H1 (cell line): ENCODE measurements at regions not wholly inside any gene's neighbourhood (a gene's known extent, or its start where the extent isn't known, plus 50 kb on each side); places are given as distances from the start of the nearest gene placed in this dataset.

Experiments
- CTCF ChIA-PET: fragments of 300-600 bp; sonication (Branson Sonifier 250); formaldehyde crosslinking; loops from one replicate; lab custom pipeline; 2021; ENCODE audit not compliant: partially characterized antibody; lab: Charles Lee
- POLR2A ChIA-PET: fragments of 300-600 bp; sonication (Branson Sonifier 250); formaldehyde crosslinking; loops from one replicate; lab custom pipeline; 2021; ENCODE audit warnings: inconsistent platforms; ENCODE audit not compliant: partially characterized antibody; lab: Charles Lee
- DNase-seq, 2 experiments: peaks; one replicate each; pipeline versions ENCODE4 v3.0.0 to v3.0.0-alpha.2; 2010 to 2022; ENCODE audit warnings: low spot score in 2 of 2, low read depth in 1 of 2, mixed read lengths in 1 of 2
- FAIRE-seq: peaks from 2 replicates; lab custom pipeline; 2011; peaks lifted over from hg19 to GRCh38; lab: Jason Lieb, UNC
- H2AFZ ChIP-seq: 2 replicates; pipeline ENCODE4 v1.8.1; 2012; ENCODE audit warnings: low read length, inconsistent platforms
- H2AK5ac ChIP-seq: 2 replicates; pipeline ENCODE4 v1.6.1; 2013; ENCODE audit warnings: low read depth, low read length
- H2BK120ac ChIP-seq: replicated peaks from 2 replicates; pipeline ENCODE3; 2013; ENCODE audit warnings: low read depth, low read length, inconsistent platforms
- H2BK12ac ChIP-seq: 2 replicates; pipeline ENCODE4 v1.6.1; 2013; ENCODE audit warnings: low read depth, low read length
- H2BK15ac ChIP-seq: 2 replicates; pipeline ENCODE4 v1.6.1; 2013; ENCODE audit warnings: low read length
- H2BK20ac ChIP-seq: 2 replicates; pipeline ENCODE4 v1.6.1; 2013; ENCODE audit warnings: low read length
- H2BK5ac ChIP-seq: 2 replicates; pipeline ENCODE4 v1.6.1; 2013; ENCODE audit warnings: low read depth, low read length
- H3K14ac ChIP-seq: 2 replicates; pipeline ENCODE4 v1.6.1; 2013; ENCODE audit warnings: inconsistent platforms; ENCODE audit not compliant: insufficient read length
- H3K18ac ChIP-seq: 2 replicates; pipeline ENCODE4 v1.6.1; 2013; ENCODE audit warnings: low read length; ENCODE audit errors: extremely low read depth
- H3K23ac ChIP-seq: 2 replicates; pipeline ENCODE4 v1.6.1; 2013; ENCODE audit warnings: inconsistent platforms; ENCODE audit not compliant: insufficient read length
- H3K23me2 ChIP-seq: 2 replicates; pipeline ENCODE4 v1.6.1; 2013; ENCODE audit warnings: low read depth, low read length
- H3K27ac ChIP-seq: 2 replicates; pipeline ENCODE4 v1.6.1; 2011; ENCODE audit warnings: low read depth, low read length, inconsistent platforms
- H3K27me3 ChIP-seq, 4 experiments: replicated peaks in 1 of 4; 1 replicate in 1 of 4; 2 replicates in 3 of 4; pipeline versions ENCODE4 v1.6.1 to v1.8.1; 2011 to 2013; ENCODE audit warnings: low read length in 3 of 4, mild to moderate bottlenecking in 3 of 4, inconsistent platforms in 2 of 4, mixed read lengths in 2 of 4, moderate library complexity in 1 of 4; ENCODE audit not compliant: control insufficient read depth in 3 of 4, insufficient read depth in 3 of 4; ENCODE audit errors: extremely low read depth in 1 of 4
- H3K36me3 ChIP-seq, 4 experiments: 2 replicates each; pipeline versions ENCODE4 v1.6.1 to v1.8.1; 2011 to 2013; ENCODE audit warnings: mild to moderate bottlenecking in 4 of 4, low read length in 3 of 4, moderate library complexity in 2 of 4, control low read depth in 1 of 4, inconsistent platforms in 1 of 4; ENCODE audit not compliant: insufficient read depth in 4 of 4, control insufficient read depth in 2 of 4
- H3K4ac ChIP-seq: replicated peaks from 2 replicates; pipeline ENCODE3; 2013; ENCODE audit warnings: low read length, low read depth, mixed read lengths, inconsistent platforms; ENCODE audit not compliant: insufficient read length
- H3K4me1 ChIP-seq, 4 experiments: replicated peaks in 1 of 4; 1 replicate in 1 of 4; 2 replicates in 3 of 4; pipeline versions ENCODE4 v1.6.1 to v1.8.1; 2011 to 2013; ENCODE audit warnings: low read length in 3 of 4, inconsistent platforms in 2 of 4, mixed read lengths in 1 of 4; ENCODE audit not compliant: insufficient read depth in 4 of 4, control insufficient read depth in 3 of 4
- H3K4me2 ChIP-seq, 2 experiments: 2 replicates each; pipeline versions ENCODE4 v1.6.1 to v1.8.1; 2011 to 2013; ENCODE audit warnings: low read depth in 2 of 2, low read length in 2 of 2, control low read depth in 1 of 2, inconsistent platforms in 1 of 2, mild to moderate bottlenecking in 1 of 2; ENCODE audit not compliant: insufficient read depth in 1 of 2
- H3K4me3 ChIP-seq, 4 experiments: fragments of 200-600, 300-600 bp in 1 of 4; sonication (generic), shearing (Covaris generic), sonication (Bioruptor Twin) in 1 of 4; 2 replicates each; pipeline versions ENCODE4 v1.5.1 to v1.8.1; 2011 to 2016; ENCODE audit warnings: low read length in 4 of 4, low read depth in 3 of 4, control low read depth in 2 of 4, inconsistent platforms in 2 of 4, mild to moderate bottlenecking in 2 of 4, mixed read lengths in 1 of 4, moderate library complexity in 1 of 4; ENCODE audit not compliant: insufficient read depth in 2 of 4; ENCODE audit errors: extremely low read depth in 1 of 4
- H3K56ac ChIP-seq: replicated peaks from 2 replicates; pipeline ENCODE3; 2013; ENCODE audit warnings: low read depth, mild to moderate bottlenecking, mixed read lengths, low read length, inconsistent platforms; ENCODE audit not compliant: insufficient read length
- H3K79me1 ChIP-seq: 2 replicates; pipeline ENCODE4 v1.6.1; 2013; ENCODE audit warnings: low read depth, low read length, control low read depth
- H3K79me2 ChIP-seq, 2 experiments: 2 replicates each; pipeline versions ENCODE4 v1.6.1 to v1.8.1; 2012 to 2013; ENCODE audit warnings: low read length in 2 of 2, mild to moderate bottlenecking in 2 of 2, inconsistent platforms in 1 of 2; ENCODE audit not compliant: insufficient read depth in 2 of 2, control insufficient read depth in 1 of 2
- H3K9ac ChIP-seq, 4 experiments: replicated peaks in 1 of 4; 1 replicate in 1 of 4; 2 replicates in 3 of 4; pipeline versions ENCODE4 v1.6.1 to v1.8.1; 2011 to 2013; ENCODE audit warnings: low read depth in 3 of 4, low read length in 3 of 4, control low read depth in 2 of 4, mild to moderate bottlenecking in 2 of 4, moderate library complexity in 2 of 4, inconsistent platforms in 1 of 4; ENCODE audit errors: extremely low read depth in 1 of 4
- H3K9me3 ChIP-seq, 2 experiments: 2 replicates each; pipeline versions ENCODE4 v1.6.1 to v1.8.1; 2012 to 2013; ENCODE audit warnings: mild to moderate bottlenecking in 2 of 2, moderate library complexity in 2 of 2, control low read depth in 1 of 2, inconsistent platforms in 1 of 2, low read depth in 1 of 2, low read length in 1 of 2, mixed read lengths in 1 of 2; ENCODE audit not compliant: insufficient read depth in 2 of 2
- H4K20me1 ChIP-seq, 2 experiments: replicated peaks in 1 of 2; 2 replicates each; pipeline versions ENCODE3 to v1.8.1; 2011 to 2013; ENCODE audit warnings: inconsistent platforms in 2 of 2, low read length in 2 of 2, mild to moderate bottlenecking in 1 of 2; ENCODE audit not compliant: insufficient read depth in 2 of 2, control insufficient read depth in 1 of 2
- H4K5ac ChIP-seq: 2 replicates; pipeline ENCODE4 v1.6.1; 2013; ENCODE audit warnings: low read length, low read depth, mixed read lengths, inconsistent platforms; ENCODE audit not compliant: insufficient read length
- H4K8ac ChIP-seq: 2 replicates; pipeline ENCODE4 v1.8.0; 2013; ENCODE audit warnings: mild to moderate bottlenecking, moderate library complexity, low read length, inconsistent platforms; ENCODE audit not compliant: insufficient read depth; ENCODE audit errors: extremely low read depth
- H4K91ac ChIP-seq: replicated peaks from 2 replicates; pipeline ENCODE3; 2013; ENCODE audit warnings: low read length, mixed read lengths, inconsistent platforms; ENCODE audit not compliant: insufficient read length
- BCL11A ChIP-seq, 2 experiments: IDR thresholded peaks; one replicate each; pipeline ENCODE4 v1.6.1; 2011; ENCODE audit warnings: low read depth in 2 of 2, low read length in 2 of 2, mild to moderate bottlenecking in 2 of 2
- CEBPB ChIP-seq: IDR thresholded peaks from 2 replicates; pipeline ENCODE4 v1.6.1; 2012; ENCODE audit warnings: low read depth, low read length
- CHD2 ChIP-seq: IDR thresholded peaks from 2 replicates; pipeline ENCODE4 v1.6.1; 2012; ENCODE audit warnings: low read length, improper control_type of control experiment
- CREB1 ChIP-seq: IDR thresholded peaks from 2 replicates; pipeline ENCODE4 v1.6.1; 2012; ENCODE audit warnings: inconsistent platforms
- CTBP2 ChIP-seq: IDR thresholded peaks from 2 replicates; pipeline ENCODE4 v1.7.0; 2011; ENCODE audit warnings: borderline replicate concordance, mild to moderate bottlenecking, moderate library complexity, mixed read lengths, low read length; ENCODE audit not compliant: insufficient read depth, insufficient read length
- EZH2 ChIP-seq: fragments of 200-600 bp; sonication (generic); IDR thresholded peaks from 2 replicates; pipeline ENCODE4 v1.7.1; 2012; ENCODE audit warnings: low read depth, mild to moderate bottlenecking, moderate library complexity, low read length, inconsistent platforms; ENCODE audit not compliant: severe bottlenecking
- JUN ChIP-seq: IDR thresholded peaks from 2 replicates; pipeline ENCODE4 v1.6.1; 2011; ENCODE audit warnings: low read depth, mild to moderate bottlenecking, improper control_type of control experiment, low read length
- JUND ChIP-seq: IDR thresholded peaks from 2 replicates; pipeline ENCODE4 v1.6.1; 2011; ENCODE audit warnings: mild to moderate bottlenecking, improper control_type of control experiment, low read length
- KDM4A ChIP-seq: IDR thresholded peaks from one replicate; pipeline ENCODE4 v1.7.1; 2012; ENCODE audit warnings: low read depth, mild to moderate bottlenecking, moderate library complexity, low read length, inconsistent platforms; ENCODE audit not compliant: severe bottlenecking
- PHF8 ChIP-seq: fragments of 200-600 bp; sonication (generic); conservative IDR thresholded peaks from 2 replicates; pipeline ENCODE4 v1.7.1; 2012; ENCODE audit warnings: low read depth, mild to moderate bottlenecking, inconsistent platforms, low read length, moderate library complexity
- RXRA ChIP-seq: IDR thresholded peaks from 2 replicates; pipeline ENCODE4 v1.6.1; 2011; ENCODE audit warnings: low read depth, mild to moderate bottlenecking, low read length, moderate library complexity; ENCODE audit not compliant: insufficient read depth
- SUZ12 ChIP-seq: fragments of 200-600 bp; sonication (generic); IDR thresholded peaks from 2 replicates; pipeline ENCODE4 v1.6.1; 2012; ENCODE audit warnings: mild to moderate bottlenecking, inconsistent platforms, low read length, moderate library complexity, mixed read lengths
- WGBS, 2 experiments: shearing (Covaris generic) in 1 of 2; methylation state at CpG; one replicate each; pipeline versions ENCODE4 v1.1.6 to v1.1.7; 2013 to 2015; ENCODE audit warnings: low lambda C conversion rate in 2 of 2, mixed read lengths in 2 of 2, inconsistent platforms in 1 of 2, low coverage in 1 of 2, missing lambda C conversion rate in 1 of 2; ENCODE audit not compliant: insufficient replicate concordance in 2 of 2, insufficient coverage in 1 of 2, insufficient read length in 1 of 2; ENCODE audit errors: extremely low coverage in 1 of 2, missing lambda C conversion rate in 1 of 2; 5-methylcytosine and 5-hydroxymethylcytosine counted together
- TF ChIP-seq, protein P1 (sequence below): IDR thresholded peaks from 2 replicates; pipeline ENCODE4 v1.6.1; 2012; ENCODE audit warnings: low read length, inconsistent platforms

DNA sequence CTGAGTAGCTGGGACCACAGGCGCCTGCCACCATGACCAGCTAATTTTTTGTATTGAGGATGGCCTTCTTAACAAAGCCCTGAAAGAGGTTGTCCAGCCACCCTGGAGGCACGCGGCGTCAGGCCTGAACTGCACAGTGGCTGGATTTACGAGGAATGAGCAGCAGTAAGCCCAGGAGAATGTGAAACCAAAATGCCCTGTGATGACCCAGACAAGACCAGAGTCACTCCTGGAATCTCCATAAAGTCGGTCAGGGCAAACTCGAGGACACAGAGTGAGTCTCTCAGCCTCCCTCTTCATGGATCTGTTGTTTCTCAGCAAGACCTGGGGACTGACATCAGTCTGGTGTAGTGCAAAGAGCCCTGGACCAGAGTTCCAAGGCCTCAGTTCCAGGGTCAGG, 53.2 kb upstream of the C5orf58 start:
- Histone ChIP-seq H3K27me3 (no peaks in the 10 kb centered on the region), H2BK5ac (no peak overlapping the region), H3K79me1 (no peaks in the 10 kb centered on the region), H4K8ac (no peak overlapping the region), H3K27ac (no peak overlapping the region), H3K9ac (no peak overlapping the region), H3K4ac (no peak overlapping the region), H3K79me2 (no peaks in the 10 kb centered on the region), H2BK12ac (no peak overlapping the region), H3K9me3 (no peaks in the 10 kb centered on the region), H3K56ac (no peak overlapping the region), H4K91ac (no peak overlapping the region), H3K18ac (no peak overlapping the region), H4K20me1 (no peaks in the 10 kb centered on the region), H4K5ac (no peak overlapping the region), H2BK120ac (no peak overlapping the region), H3K4me1 (no peaks in the 10 kb centered on the region), H3K4me2 (no peak overlapping the region), H3K4me3 (no peak overlapping the region), H3K36me3 (no peaks in the 10 kb centered on the region), H2AFZ (no peak overlapping the region), H3K23me2 (no peaks in the 10 kb centered on the region), H3K23ac (no peak overlapping the region), H2BK20ac (no peak overlapping the region), H3K14ac (no peak overlapping the region), H2AK5ac (no peak overlapping the region), H2BK15ac (no peak overlapping the region)
- FAIRE-seq = no peak
- POLR2A ChIA-PET = no interaction called here
- DNase-seq = no peak
- 81% methylated on average over 7 of the region's 7 CpGs; no CpG with 5 or more reads in 1 of the 2 experiments for WGBS, 2 experiments
- CTCF ChIA-PET = interaction anchor here (0.9 to 9.4 kb wide), 9 partner anchors 9 to 91 kb away, joined by 3 to 217 read pairs (median 4); partner anchors contain the start of gene FOXI1
- TF ChIP-seq SUZ12 (no peak), EZH2 (no peak), PHF8 (no peak), JUND (no peak), CHD2 (no peak), CREB1 (no peak), JUN (no peak), RXRA (no peak), CEBPB (no peak), CTBP2 (no peak), BCL11A (IDR thresholded peaks at IDR 0.05; ENCODE audit: low read depth in 2 of 2, low read length in 2 of 2) (no peak), KDM4A (no peak)
- TF ChIP-seq, protein P1, sequence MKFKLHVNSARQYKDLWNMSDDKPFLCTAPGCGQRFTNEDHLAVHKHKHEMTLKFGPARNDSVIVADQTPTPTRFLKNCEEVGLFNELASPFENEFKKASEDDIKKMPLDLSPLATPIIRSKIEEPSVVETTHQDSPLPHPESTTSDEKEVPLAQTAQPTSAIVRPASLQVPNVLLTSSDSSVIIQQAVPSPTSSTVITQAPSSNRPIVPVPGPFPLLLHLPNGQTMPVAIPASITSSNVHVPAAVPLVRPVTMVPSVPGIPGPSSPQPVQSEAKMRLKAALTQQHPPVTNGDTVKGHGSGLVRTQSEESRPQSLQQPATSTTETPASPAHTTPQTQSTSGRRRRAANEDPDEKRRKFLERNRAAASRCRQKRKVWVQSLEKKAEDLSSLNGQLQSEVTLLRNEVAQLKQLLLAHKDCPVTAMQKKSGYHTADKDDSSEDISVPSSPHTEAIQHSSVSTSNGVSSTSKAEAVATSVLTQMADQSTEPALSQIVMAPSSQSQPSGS = no peak
